ENCODE measurements at regions not wholly inside any gene's neighbourhood (a gene's known extent, or its start where the extent isn't known, plus 50 kb on each side); places are given as distances from the start of the nearest gene placed in this dataset.

DNA sequence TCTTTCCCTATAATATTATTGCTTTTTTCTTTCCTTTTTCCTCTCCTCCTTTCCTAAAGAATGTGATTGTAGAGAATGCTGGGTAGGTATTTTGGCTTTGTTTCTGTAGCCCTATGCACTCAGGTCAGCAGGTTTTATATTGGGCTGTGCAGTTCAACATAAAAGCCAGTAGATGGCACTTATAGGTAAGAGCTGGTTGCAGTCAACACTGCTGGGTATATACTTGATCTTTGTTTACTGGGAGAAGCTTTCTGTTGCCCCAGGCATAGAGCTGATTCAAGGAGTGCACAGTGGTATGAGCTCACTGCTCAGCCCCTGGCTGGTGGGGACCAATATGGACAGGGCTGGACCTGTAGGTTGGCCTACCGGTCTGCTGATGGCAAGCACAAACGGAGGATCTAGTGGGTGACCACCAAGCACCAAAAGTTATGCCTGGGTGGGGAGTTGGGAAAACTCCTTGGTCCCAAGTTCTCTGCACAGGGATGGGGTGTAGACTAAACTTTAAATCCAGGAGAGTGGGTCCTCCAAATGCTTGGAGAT lies 378.9 kb downstream of the PMP22 start:
- DNase-seq (ENCODE audit: low spot score) = no peak

DNA sequence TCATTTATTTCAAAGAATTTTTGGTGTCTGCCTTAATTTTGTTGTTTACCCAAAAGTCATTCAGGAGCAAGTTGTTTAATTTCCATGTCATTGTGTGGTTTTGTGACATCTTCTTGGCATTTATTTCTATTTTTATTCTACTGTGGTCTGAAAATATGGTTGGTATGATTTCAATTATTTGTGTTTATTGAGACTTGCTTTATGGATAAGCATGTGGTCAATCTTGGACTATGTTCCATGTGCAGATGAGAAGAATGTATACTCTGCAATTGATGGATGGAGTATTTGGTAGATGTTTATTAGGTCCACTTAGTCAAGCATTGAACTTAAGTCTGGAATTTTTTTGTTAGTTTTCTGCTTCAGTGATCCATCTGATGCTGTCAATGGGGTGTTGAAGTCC lies 383.0 kb downstream of the PMP22 start:
- no peak for DNase-seq (ENCODE audit: low spot score)

DNA sequence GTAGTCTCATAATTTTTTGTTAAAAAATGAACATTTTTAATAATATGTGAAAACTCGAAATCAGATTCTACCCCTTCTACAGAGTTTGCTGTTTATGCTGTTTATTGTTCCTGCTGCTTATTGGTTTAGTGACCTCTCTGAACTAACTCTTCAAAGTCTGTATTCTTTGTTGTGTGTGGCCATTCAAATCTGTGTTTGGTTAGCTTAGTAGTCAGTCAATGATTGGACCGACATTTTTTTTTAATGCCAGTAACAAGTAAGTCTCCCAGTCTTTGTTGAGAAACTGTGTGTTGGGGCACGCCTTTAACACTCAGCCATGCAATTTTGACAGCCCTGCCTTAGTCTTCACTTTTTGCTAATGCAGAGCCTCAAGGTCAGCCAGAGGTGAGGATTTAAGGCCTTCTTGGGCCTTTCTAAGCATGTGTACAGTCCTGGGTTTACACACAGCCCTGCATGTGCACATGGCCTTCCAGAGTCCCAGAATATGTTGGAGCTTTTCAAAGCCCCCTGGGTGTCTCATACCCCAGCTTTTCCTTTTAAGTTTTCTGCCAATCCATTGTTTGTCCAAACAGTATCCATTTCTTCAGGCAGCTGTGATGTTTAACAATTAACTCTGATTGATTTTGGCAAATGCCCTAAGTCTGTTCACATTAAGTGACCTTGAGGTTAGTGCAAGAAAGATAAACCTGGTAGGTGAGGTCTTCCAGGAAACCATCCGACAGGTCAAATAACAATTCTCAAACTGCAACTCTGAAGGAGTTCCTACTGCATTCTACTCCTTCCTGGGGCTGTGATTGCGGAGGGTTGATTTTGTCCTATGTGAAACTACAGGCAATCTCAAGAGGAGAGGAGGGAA lies 389.3 kb downstream of the PMP22 start:
- no peak for DNase-seq (ENCODE audit: low spot score)

DNA sequence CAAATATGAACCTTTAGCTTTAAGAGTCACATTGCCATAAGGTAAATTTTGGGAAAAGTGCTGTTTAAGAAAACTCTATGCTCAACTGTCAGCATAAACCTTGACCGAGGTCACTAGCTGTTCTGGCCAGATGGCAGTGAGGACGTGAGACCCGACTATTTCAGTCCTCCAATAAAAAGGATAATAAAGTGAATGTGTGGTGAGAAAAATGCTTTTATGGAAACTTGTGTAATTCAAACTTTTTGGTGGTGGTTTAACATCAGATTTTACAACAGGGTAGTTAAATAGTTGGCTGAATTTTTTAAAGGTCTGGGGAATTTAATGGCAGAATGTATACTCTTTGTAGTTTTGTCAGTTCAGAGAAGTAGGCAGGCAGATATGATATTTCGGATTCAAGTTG lies 391.1 kb downstream of the PMP22 start:
- DNase-seq (ENCODE audit: low spot score) = no peak

DNA sequence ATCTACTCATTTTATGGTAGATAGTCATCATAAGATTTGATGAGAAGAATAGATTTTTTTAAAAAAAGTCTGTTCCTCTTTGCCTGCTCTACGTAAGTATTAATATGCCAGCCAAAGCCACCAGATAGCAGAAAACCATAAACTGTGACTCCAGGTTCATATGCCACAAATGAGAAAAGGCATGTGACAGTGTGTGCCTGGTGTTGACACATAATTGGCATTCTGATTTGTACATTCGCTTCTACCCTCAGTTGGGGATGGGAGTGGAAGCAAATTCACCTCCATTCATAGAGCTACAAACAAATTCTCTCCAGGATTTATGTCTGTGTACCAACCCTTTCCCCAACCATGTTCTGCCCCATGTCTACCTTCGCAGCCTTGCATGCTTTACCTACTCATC lies 391.6 kb downstream of the PMP22 start:
- no peak for DNase-seq (ENCODE audit: low spot score)

DNA sequence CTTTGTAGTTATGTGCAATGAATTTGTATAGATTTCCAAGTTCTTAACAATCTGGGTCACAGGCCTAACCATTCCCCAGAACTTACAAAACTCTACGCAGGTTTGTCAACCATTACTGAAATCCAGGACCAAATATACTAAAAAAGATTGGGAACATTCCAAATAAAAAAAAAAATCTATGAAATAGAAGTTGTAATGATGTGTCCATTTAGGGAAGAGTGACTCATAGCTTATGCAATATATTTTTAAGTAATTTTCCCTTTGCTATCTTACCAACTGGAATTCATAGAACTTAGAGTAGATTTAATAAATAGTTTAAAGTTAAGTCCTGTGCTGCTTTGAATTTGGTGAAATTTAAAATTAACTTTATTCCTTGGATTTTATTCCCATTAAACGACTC lies 393.2 kb downstream of the PMP22 start:
- DNase-seq (ENCODE audit: low spot score) = no peak

DNA sequence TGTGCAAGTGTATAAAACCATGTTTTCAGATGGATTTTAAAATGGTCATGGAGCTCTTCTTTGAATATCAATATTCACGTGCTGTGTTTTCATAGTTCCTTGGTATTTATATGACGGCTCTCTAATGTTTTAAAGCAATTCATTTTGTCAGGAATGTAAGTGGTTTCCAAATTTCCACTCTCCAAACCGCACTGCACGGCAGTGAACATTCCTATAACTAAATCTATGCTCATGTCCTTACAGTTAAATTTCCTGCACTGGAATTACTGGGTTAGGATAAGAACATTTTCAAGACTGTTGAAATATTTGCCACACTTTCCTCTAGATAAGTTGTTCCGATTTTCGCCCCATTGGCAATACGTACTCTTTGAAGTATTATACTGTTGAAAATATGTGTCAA lies 398.9 kb downstream of the PMP22 start:
- no peak for DNase-seq (ENCODE audit: low spot score)

DNA sequence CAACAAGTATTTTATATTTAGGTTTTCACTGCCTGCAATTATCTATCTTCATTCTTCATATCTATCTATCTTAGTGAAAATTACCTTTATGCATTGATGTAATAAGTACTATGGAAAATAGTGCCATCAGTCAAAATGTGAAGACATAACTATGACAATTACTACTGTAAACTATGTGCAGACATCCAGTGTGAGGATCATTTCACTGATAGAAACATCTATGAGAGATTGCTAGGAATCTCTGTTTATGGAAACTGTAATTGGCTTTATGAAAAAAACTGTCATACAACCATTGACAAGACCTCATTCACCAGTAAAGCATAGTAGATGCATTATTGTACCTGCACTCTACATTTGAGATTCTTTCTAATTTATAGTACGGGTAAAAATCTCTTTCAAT lies 401.0 kb downstream of the PMP22 start:
- DNase-seq (ENCODE audit: low spot score) = no peak

DNA sequence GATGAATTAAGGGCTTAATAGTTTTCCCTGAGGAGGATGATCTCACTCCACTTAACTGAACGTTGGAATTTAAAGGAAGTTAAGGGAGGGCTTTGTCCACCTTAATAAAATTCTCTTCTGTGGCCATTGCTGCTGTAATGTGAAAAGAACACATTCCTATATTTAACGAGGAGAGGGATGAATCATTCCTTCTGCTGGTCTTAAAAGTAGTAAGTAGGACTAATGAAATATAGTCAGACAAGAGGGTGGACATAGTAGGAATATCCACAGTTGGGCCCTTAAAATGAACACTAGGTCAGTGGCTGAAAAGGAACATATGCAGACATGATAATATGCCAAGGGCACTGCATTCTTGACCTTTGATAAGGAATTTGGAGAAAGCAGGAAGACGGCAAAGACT lies 405.6 kb downstream of the PMP22 start:
- no peak for DNase-seq (ENCODE audit: low spot score)

DNA sequence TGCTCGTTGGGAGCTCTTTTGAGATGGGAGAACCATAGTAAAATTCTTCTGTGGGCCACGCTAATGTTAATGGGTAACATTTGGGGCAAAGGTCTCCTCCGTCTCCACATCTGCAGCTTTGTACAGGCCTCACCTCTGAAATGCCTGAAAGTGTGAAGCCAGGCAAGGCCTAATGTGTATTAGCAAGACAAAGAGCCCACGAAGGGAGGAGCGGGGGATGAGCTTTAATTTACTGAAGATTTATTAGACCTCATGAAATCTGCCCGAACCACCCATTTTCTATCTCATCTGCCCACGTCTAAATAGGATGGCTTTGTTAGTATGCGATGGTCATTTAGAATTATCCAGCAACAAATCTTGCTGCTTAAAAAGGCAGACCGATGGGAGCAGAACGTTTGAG lies 408.9 kb downstream of the PMP22 start:
- no peak for DNase-seq (ENCODE audit: low spot score)

DNA sequence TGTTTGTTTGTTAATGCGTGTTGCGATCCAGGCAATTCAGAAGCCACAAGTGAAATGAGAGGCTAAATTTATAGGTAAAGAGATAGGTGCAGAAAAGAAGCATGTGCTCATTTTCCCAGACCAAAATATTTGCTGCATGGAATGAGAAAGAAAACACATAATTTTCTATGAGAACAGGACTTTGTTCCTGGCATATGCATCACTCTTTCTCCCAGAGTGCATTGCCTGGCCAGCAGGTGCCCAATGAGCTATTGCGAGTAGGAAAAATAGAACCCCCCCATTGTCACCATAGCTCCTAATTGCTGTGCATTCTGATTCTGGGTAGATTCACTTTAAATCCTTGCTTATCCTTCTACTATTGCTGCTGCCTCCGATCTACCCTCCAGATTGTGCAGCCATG lies 410.4 kb downstream of the PMP22 start:
- no peak for DNase-seq (ENCODE audit: low spot score)

DNA sequence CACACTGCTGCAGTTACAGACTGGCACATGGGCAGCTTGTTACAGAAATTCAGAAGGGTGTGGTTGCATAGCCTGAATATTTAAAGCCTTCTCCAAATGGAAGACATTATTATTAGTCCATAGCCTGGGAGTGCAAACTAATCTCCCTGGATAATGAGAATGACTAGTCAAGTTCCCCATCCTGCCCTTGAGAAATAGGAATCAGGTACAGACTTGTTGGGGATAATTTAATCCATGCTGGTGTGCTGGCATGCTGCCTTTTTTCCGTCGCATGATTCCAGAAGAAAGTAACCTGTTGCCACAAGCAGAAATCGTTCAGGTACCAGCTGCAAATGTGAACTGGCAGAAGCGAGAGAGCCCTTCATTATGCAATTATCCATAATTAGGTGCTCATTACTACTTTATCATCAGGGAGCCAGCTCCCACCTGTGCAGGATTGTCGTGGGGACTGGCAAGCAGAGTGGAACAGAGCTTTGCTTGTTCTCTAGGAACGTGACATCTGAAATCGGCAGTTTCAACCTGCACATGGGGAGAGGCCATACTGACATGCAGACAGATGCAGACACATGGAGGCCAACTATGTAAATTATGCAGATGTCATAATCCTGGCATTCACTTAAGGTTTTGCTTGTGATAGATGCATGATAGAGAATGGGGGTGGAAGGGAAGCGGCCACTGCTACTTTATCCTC lies 419.4 kb downstream of the PMP22 start:
- no peak for DNase-seq (ENCODE audit: low spot score)

DNA sequence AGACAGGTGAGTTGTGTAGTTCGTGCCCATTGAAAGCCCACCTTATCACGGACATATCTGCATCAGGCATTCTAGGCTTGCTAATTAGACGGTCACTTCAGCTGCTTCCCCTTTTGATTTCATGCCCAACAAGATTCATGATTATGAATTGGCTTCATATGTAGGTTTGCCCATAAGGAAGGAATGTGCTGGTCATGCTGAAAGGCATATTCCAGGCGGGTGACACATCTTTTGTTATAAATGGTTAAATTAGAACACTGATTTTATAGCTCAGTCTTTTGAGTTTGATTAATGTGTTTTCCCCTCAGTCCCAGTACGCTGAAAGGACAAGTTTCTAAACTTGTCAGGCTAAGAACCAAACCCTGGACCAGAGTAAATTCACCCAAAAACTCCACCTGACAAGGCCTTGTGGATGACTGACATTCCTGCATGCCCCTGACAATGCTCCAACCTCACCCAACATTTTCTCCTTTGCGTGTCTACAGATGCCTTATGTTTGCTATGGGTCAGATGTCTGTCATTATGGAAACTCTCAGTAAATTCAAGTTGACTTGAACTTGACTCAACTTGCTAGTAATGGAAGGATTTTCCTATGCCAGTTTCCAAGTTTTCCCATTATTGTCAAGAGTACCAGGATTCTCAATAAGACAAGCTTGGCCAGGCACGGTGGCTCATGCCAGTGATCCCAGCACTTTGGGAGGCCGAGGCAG lies 421.9 kb downstream of the PMP22 start:
- no peak for DNase-seq (ENCODE audit: low spot score)

DNA sequence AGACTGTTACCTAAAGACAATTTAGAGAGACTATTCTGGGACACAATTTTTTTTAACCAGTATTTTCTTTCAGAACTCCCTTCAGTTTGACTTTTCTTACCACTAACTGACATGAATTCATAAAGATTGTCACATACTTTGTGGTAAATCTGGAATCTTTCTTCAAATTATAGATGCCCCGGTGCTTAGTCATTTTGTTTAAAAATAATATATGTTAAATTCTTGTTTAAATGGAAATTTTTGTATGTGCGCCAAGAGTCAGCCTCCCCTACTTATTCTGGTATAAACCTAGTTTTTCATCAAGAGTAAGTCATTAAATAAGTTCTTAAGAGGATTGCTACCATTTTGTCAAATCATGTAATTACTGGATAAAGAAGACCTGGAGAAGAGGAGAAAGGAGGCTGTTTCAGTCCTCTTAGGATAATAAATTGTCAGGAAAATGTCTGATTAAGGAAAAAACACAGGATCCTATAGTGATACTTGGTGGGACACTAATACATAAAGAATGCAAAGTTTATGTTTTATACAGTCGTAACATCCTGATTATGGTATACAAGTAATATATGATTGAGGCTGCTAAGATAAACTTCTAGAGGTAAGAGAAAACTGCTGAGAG lies 424.4 kb downstream of the PMP22 start:
- DNase-seq (ENCODE audit: low spot score) = no peak

DNA sequence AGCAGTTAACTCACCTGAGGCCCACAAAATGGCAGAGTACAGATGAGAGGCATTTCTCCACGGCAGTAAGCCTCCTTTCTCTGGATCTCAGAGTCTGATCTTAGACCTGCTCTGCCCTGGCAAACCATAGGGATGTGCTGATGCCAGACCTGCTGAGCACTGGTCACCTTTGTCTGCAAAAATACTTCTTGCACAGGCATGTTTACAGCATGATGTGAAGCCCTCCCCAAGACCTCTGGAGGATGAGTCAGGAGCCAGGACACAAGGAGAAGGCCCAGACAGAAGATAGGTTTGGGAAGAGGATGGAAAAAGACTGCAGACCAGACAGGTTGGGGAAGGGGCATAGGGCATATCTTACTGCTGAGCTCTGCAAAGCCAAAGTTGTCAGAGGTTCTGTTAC lies 426.6 kb downstream of the PMP22 start:
- no peak for DNase-seq (ENCODE audit: low spot score)

DNA sequence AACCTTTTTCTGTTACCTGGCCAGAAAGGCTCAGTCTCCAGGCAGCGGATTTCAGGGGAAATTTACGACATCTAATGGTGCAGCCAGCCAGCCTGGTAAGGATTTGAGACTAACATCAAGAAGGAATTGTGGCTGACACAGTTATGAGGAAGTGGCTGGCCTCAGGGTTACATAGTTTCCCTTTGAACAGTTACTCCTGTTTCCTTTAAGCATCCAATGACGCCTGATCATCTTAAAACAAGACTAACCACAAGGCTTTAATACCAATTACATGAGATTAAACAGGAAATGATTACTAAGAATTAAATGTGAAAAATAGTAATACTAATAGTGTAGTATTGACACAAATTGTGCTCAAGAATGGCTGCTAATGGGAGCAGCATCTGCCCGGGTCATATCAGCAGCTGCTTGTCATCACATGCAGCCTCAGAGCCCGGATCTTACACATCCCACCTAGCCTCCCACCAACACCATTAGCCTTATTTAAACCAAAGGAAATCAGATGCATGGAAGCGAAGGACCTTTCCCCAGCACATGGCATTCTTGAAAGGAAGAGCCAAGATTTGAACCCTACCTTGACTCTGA lies 431.8 kb downstream of the PMP22 start:
- DNase-seq (ENCODE audit: low spot score) = no peak

DNA sequence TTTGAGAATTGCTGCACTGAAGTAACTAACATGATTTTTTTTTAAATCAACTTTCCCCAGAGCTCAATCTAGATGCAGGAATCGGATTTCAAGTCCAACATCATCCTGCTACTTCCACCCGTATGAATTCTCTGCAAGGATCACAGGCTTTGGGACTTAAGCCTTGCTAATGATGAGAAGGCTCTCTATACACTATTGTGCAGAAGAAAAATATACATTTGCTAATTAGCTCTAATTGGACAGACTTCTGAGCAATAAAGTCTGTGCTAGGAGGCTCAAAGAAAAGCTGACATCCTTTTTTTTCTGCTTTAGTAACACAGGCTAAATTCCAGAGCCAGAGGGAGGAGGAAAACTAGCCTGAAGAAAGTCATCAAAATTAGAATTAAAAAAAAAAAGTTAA lies 433.6 kb downstream of the PMP22 start:
- no peak for DNase-seq (ENCODE audit: low spot score)

DNA sequence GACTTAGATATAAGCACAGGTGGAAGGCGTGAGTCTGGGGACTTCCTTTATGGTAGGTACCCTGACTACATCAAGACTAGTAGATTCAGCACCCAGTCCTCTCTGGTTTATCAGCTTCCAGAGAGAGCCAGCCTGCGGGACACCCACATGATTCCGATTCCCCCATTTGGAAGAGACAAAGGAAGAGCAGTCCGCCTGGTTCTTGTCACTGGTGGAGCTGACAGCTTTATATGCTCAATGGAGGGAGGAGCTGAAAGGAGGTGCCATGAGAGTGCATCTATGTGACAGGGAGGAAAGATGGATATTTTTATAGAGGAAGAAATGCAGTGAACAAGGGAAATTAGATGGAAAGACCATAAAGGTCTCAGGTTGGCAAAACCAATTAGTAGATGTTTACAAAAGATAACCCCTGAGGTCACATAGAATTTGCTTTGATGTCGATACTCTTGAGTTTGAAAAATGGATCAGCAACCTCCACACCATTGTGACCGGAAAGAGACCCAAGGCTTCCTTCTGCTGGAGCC lies 437.7 kb downstream of the PMP22 start:
- DNase-seq (ENCODE audit: low spot score) = no peak

DNA sequence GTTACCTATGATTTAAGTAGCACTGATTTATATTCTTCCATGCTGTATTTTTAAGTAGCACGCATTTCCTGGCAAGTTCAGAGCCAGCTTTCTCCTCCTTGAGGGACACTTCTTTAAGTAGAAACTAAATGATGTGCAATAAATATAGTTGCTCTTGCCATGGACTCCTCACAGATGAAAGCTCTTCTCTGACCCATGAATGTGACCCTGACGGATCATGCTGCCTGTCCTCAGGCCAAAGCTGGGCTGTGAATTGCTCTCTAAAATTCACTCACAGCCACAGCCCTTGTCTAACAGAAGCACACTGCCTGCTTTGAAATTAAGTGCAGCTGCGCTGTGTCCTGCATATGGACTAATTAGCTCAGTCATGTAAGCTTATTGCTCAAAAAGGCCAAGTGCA lies 438.8 kb downstream of the PMP22 start:
- DNase-seq (ENCODE audit: low spot score) = no peak

DNA sequence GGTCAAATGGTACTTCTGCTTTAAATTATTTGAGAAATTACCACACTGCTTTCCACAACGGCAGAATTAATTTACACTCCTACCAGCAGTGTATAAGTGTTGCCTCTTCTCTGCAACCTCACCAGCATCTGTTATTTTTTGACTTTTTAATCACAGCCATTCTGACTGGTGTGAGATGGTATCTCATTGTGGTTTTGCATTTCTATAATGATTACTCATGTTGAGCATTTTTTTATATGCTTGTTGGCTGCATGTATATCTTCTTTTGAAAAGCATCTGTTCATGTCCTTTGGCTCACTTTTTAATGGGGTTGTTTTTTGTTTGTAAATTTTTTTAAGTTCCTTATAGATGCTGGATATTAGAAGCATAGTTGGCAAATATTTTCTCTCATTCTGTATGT lies 446.7 kb downstream of the PMP22 start:
- DNase-seq (ENCODE audit: low spot score) = no peak

DNA sequence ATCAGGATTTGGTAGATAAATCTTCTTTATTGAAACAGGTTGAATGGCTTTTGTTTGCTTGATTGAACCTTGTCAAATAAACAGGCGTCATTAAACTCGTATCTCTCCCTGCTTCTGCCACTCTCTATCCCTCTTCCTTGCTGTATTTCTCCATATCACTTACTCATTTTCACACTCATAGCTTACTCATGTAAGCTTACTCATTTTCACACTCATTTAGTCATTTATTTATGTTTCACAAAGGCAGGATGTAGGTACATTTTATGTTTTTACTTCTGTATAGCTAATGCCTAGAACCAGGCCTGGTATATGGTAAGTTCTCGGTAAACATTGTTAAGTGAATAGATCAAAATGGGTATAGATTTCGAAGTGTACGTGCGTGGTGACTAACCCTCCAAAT lies 450.0 kb downstream of the PMP22 start:
- no peak for DNase-seq (ENCODE audit: low spot score)

All from HuH-7 (cell line).